Hematopoietic multipotent progenitor cell treated with erythropoietin and hydrocortisone succinate and interleukin-3 and kit ligand, for 6 days (in vitro differentiated cells): ENCODE measurements at regions not wholly inside any gene's neighbourhood (a gene's known extent, or its start where the extent isn't known, plus 50 kb on each side); places are given as distances from the start of the nearest gene placed in this dataset.

Experiments used
- DNase-seq: peaks from one replicate; pipeline ENCODE4 v3.0.0-alpha.2; 2015

GRCh38 chrX:144801786-144802185, 445.5 kb upstream of the SPANXN1 start:
- no peak for DNase-seq

DNA sequence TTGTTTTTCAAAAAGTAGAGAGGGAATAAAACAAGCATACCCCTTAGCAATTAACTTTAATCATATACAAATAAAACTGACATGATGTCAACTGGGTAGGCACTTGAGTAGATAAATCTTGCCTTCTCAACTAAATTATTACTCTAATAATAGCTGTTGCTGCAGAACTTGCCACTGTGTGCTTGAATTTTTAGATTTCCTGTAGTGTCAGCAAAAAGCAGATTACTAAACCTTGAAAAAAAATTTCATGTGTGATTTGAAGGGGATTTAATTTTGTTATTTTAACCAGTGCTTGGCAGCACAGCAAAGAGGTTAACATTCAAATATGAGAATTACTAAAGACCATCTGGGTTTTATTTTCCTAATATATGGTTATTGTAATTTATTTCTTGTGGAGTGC, 438.3 kb upstream of the SPANXN1 start:
- no peak for DNase-seq

- no peak for DNase-seq
Measured at GRCh38 chrX:144810539-144810938, 436.8 kb upstream of the SPANXN1 start.

- no peak for DNase-seq
Measured at GRCh38 chrX:144819406-144819805, 427.9 kb upstream of the SPANXN1 start.

DNA sequence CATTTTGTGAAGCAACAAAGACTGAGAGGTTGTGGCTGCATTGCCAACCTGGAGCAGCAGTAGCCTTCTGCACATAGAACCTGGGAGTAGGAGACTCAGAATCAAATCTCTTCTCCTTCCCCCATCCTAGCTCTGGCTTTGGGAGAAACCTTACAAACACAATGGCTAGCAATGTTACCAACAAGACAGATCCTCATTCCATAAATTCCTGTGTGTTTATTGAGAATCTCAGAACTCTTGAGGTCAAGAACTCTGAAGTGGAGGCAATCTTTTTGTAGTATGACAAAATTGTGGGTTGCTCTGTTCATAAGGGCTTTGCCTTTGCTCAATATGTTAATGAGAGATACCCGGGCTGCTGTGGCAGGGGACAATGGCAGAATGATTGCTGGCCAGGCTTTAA, 406.7 kb upstream of the SPANXN1 start:
- no peak for DNase-seq

GRCh38 chrX:144849141-144849540, 398.2 kb upstream of the SPANXN1 start:
- DNase-seq = no peak

DNA sequence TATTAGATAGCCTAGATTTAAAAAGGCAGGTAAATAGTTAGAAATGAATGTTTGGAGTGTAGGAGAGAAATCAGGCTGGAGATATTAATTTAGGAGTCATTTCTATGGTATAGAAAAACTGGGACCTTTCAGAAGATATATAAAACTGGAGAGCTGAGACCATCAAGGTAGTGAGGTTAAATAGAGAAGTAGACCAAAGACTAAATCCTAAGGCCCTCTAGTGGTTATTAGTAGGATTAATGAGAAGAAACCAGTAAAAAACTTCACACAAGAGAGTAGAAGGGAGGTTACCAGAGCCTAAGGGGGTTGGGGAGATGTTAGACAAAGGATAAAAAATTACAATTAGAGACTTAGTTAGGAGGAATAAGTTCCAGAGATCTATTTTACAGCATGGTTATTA, 351.0 kb upstream of the SPANXN1 start:
- peak; percentile 2 for DNase-seq

- DNase-seq = no peak
Measured at GRCh38 chrX:144901521-144901920, 345.8 kb upstream of the SPANXN1 start.

GRCh38 chrX:144916785-144917184, 330.5 kb upstream of the SPANXN1 start:
- no peak for DNase-seq

DNA sequence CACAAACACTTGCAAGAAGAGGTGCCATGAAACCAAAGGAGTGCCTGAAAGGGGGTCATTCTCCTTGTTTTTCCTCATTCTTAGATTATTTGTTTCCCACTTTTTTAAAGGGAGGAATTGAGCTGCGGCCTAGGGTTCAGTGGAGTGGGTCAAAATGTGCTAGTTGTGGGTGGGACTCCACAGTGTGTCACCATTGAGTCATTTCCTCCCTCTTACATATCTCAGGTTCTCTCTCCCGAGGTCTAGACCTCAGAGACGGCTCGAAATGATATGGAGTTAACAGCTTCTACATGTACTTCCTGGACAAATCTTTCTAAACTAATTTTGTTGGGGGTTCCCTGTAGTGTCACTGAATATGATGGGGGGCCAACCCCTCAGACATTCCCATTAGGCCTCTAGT, 328.4 kb upstream of the SPANXN1 start:
- DNase-seq = no peak

- no peak for DNase-seq
Measured at GRCh38 chrX:144946666-144947065, 300.6 kb upstream of the SPANXN1 start.
